ENCODE measurements at regions not wholly inside any gene's neighbourhood (a gene's known extent, or its start where the extent isn't known, plus 50 kb on each side); places are given as distances from the start of the nearest gene placed in this dataset.

- DNase-seq (ENCODE audit: low spot score): no peak
These were observed 79.3 kb downstream of the PCTP start for GRCh38 chr17:55829995-55830612.

- no peak for DNase-seq (ENCODE audit: low spot score)
These were observed 80.0 kb downstream of the PCTP start for GRCh38 chr17:55830699-55831471.

- no peak for DNase-seq (ENCODE audit: low spot score)
These were observed 82.5 kb downstream of the PCTP start for GRCh38 chr17:55833306-55833705.

GRCh38 chr17:55842405-55843158 lies 91.7 kb downstream of the PCTP start:
- DNase-seq (ENCODE audit: low spot score): no peak

GRCh38 chr17:55843785-55844184 lies 92.9 kb downstream of the PCTP start:
- DNase-seq (ENCODE audit: low spot score): no peak

- no peak for DNase-seq (ENCODE audit: low spot score)
These were observed 94.5 kb downstream of the PCTP start for GRCh38 chr17:55845385-55845784.

GRCh38 chr17:55846745-55847144 lies 95.9 kb downstream of the PCTP start:
- DNase-seq (ENCODE audit: low spot score): no peak

- peak; percentile 46 for DNase-seq (ENCODE audit: low spot score)
These were observed 101.9 kb downstream of the PCTP start for GRCh38 chr17:55852734-55853133.

GRCh38 chr17:55859301-55859795 lies 108.5 kb downstream of the PCTP start:
- no peak for DNase-seq (ENCODE audit: low spot score)

- DNase-seq (ENCODE audit: low spot score): no peak
These were observed 114.4 kb downstream of the PCTP start for GRCh38 chr17:55865072-55865762.

GRCh38 chr17:55870044-55870443 lies 119.2 kb downstream of the PCTP start:
- no peak for DNase-seq (ENCODE audit: low spot score)

GRCh38 chr17:55872374-55872773 lies 121.5 kb downstream of the PCTP start:
- no peak for DNase-seq (ENCODE audit: low spot score)

- no peak for DNase-seq (ENCODE audit: low spot score)
These were observed 122.3 kb downstream of the PCTP start for GRCh38 chr17:55873017-55873758.

- DNase-seq (ENCODE audit: low spot score): no peak
These were observed 132.3 kb downstream of the PCTP start for GRCh38 chr17:55883149-55883548.

- no peak for DNase-seq (ENCODE audit: low spot score)
These were observed 136.7 kb downstream of the PCTP start for GRCh38 chr17:55887531-55887930.

GRCh38 chr17:55889271-55889670 lies 138.4 kb downstream of the PCTP start:
- DNase-seq (ENCODE audit: low spot score): no peak

GRCh38 chr17:55895112-55895759 lies 144.4 kb downstream of the PCTP start:
- no peak for DNase-seq (ENCODE audit: low spot score)

GRCh38 chr17:55897301-55897700 lies 146.4 kb downstream of the PCTP start:
- DNase-seq (ENCODE audit: low spot score): no peak

- no peak for DNase-seq (ENCODE audit: low spot score)
These were observed 147.3 kb downstream of the PCTP start for GRCh38 chr17:55898195-55898594.

- no peak for DNase-seq (ENCODE audit: low spot score)
These were observed 149.3 kb downstream of the PCTP start for GRCh38 chr17:55900188-55900587.
